ENCODE measurements at regions not wholly inside any gene's neighbourhood (a gene's known extent, or its start where the extent isn't known, plus 50 kb on each side); places are given as distances from the start of the nearest gene placed in this dataset.

- H3K4me3 Mint-ChIP-seq = no peak overlapping the region
These were observed 247.5 kb downstream of the MREG start for GRCh38 chr2:215765729-215766360.

GRCh38 chr2:215764441-215765048, 248.8 kb downstream of the MREG start:
- Mint-ChIP-seq H3K36me3 (no peaks in the 10 kb centered on the region), H3K27me3 (no peaks in the 10 kb centered on the region), H3K27ac (no peak overlapping the region), H3K4me3 (no peak overlapping the region), H3K9me3 (peaks cover 9% of the 10 kb centered on the region), H3K4me1 (peaks cover 8% of the 10 kb centered on the region)
- DNase-seq = no peak

More at GRCh38 chr2:215765729-215766360, 247.5 kb downstream of the MREG start:
- DNase-seq = no peak
- Mint-ChIP-seq H3K27ac (no peak overlapping the region), H3K36me3 (no peaks in the 10 kb centered on the region), H3K27me3 (no peaks in the 10 kb centered on the region), H3K9me3 (peaks cover 9% of the 10 kb centered on the region), H3K4me1 (peaks cover 8% of the 10 kb centered on the region)

GRCh38 chr2:215760557-215760956, 252.8 kb downstream of the MREG start:
- Mint-ChIP-seq H3K9me3 (peaks cover 2% of the 10 kb centered on the region), H3K4me1 (peaks cover 8% of the 10 kb centered on the region), H3K27ac (no peak overlapping the region), H3K27me3 (no peaks in the 10 kb centered on the region), H3K36me3 (no peaks in the 10 kb centered on the region), H3K4me3 (no peak overlapping the region)
- no peak for DNase-seq

- no peak for DNase-seq
- Mint-ChIP-seq H3K27me3 (peaks cover 3% of the 10 kb centered on the region), H3K4me1 (peaks cover 8% of the 10 kb centered on the region), H3K9me3 (peaks cover 2% of the 10 kb centered on the region), H3K4me3 (no peak overlapping the region), H3K36me3 (no peaks in the 10 kb centered on the region), H3K27ac (no peak overlapping the region)
These were observed 253.3 kb downstream of the MREG start for GRCh38 chr2:215760091-215760490.

- Mint-ChIP-seq H3K36me3 (no peaks in the 10 kb centered on the region), H3K4me1 (peaks cover 8% of the 10 kb centered on the region)
These were observed 254.7 kb downstream of the MREG start for GRCh38 chr2:215758691-215759090.

GRCh38 chr2:215756346-215756730, 257.0 kb downstream of the MREG start:
- no peak overlapping the region for H3K4me3 Mint-ChIP-seq
- H3K4me1 Mint-ChIP-seq = peaks cover 9% of the 10 kb centered on the region
- H3K36me3 Mint-ChIP-seq = no peaks in the 10 kb centered on the region
- peaks cover 13% of the 10 kb centered on the region for H3K27me3 Mint-ChIP-seq
- DNase-seq = no peak
- H3K27ac Mint-ChIP-seq = no peak overlapping the region
- no peaks in the 10 kb centered on the region for H3K9me3 Mint-ChIP-seq

More at GRCh38 chr2:215758691-215759090, 254.7 kb downstream of the MREG start:
- H3K9me3 Mint-ChIP-seq = peaks cover 2% of the 10 kb centered on the region
- no peak overlapping the region for H3K27ac Mint-ChIP-seq
- H3K4me3 Mint-ChIP-seq = no peak overlapping the region
- DNase-seq = no peak
- peaks cover 9% of the 10 kb centered on the region for H3K27me3 Mint-ChIP-seq

GRCh38 chr2:215755641-215756345, 257.6 kb downstream of the MREG start:
- Mint-ChIP-seq H3K4me1 (peaks cover 12% of the 10 kb centered on the region), H3K4me3 (no peak overlapping the region), H3K27ac (no peak overlapping the region), H3K9me3 (no peaks in the 10 kb centered on the region), H3K36me3 (no peaks in the 10 kb centered on the region), H3K27me3 (peaks cover 13% of the 10 kb centered on the region)
- no peak for DNase-seq

- H3K36me3 Mint-ChIP-seq = no peaks in the 10 kb centered on the region
- H3K4me3 Mint-ChIP-seq = no peak overlapping the region
- no peak for DNase-seq
- peaks cover 24% of the 10 kb centered on the region for H3K4me1 Mint-ChIP-seq
- no peak overlapping the region for H3K27ac Mint-ChIP-seq
- H3K9me3 Mint-ChIP-seq = no peaks in the 10 kb centered on the region
- peaks cover 21% of the 10 kb centered on the region for H3K27me3 Mint-ChIP-seq
These were observed 258.8 kb downstream of the MREG start for GRCh38 chr2:215754546-215754945.

- no peak overlapping the region for H3K4me3 Mint-ChIP-seq
- peaks cover 25% of the 10 kb centered on the region for H3K4me1 Mint-ChIP-seq
- peaks cover 28% of the 10 kb centered on the region for H3K27me3 Mint-ChIP-seq
- no peaks in the 10 kb centered on the region for H3K9me3 Mint-ChIP-seq
- no peak for DNase-seq
- no peak overlapping the region for H3K27ac Mint-ChIP-seq
- H3K36me3 Mint-ChIP-seq = no peaks in the 10 kb centered on the region
These were observed 259.5 kb downstream of the MREG start for GRCh38 chr2:215753808-215754207.

- peaks cover 25% of the 10 kb centered on the region for H3K4me1 Mint-ChIP-seq
- no peaks in the 10 kb centered on the region for H3K36me3 Mint-ChIP-seq
- no peak overlapping the region for H3K27ac Mint-ChIP-seq
- no peaks in the 10 kb centered on the region for H3K9me3 Mint-ChIP-seq
- H3K4me3 Mint-ChIP-seq = no peak overlapping the region
- DNase-seq = no peak
- peaks cover 33% of the 10 kb centered on the region for H3K27me3 Mint-ChIP-seq
These were observed 260.4 kb downstream of the MREG start for GRCh38 chr2:215752991-215753390.

GRCh38 chr2:215752436-215752835, 260.9 kb downstream of the MREG start:
- Mint-ChIP-seq H3K4me1 (peaks cover 25% of the 10 kb centered on the region), H3K4me3 (no peak overlapping the region), H3K9me3 (no peaks in the 10 kb centered on the region), H3K27me3 (peaks cover 33% of the 10 kb centered on the region), H3K27ac (no peak overlapping the region), H3K36me3 (no peaks in the 10 kb centered on the region)
- DNase-seq = no peak

- Mint-ChIP-seq H3K36me3 (no peaks in the 10 kb centered on the region), H3K27ac (no peak overlapping the region), H3K27me3 (peaks cover 33% of the 10 kb centered on the region), H3K4me1 (peaks cover 25% of the 10 kb centered on the region), H3K4me3 (no peak overlapping the region), H3K9me3 (no peaks in the 10 kb centered on the region)
- DNase-seq = no peak
These were observed 261.5 kb downstream of the MREG start for GRCh38 chr2:215751911-215752272.

GRCh38 chr2:215751200-215751910, 262.0 kb downstream of the MREG start:
- Mint-ChIP-seq H3K27ac (no peak overlapping the region), H3K36me3 (no peaks in the 10 kb centered on the region), H3K4me1 (peaks cover 26% of the 10 kb centered on the region), H3K4me3 (no peak overlapping the region), H3K27me3 (peaks cover 33% of the 10 kb centered on the region), H3K9me3 (no peaks in the 10 kb centered on the region)
- DNase-seq = no peak

- Mint-ChIP-seq H3K27ac (no peak overlapping the region), H3K9me3 (no peaks in the 10 kb centered on the region), H3K4me3 (no peak overlapping the region), H3K27me3 (peaks cover 33% of the 10 kb centered on the region), H3K4me1 (peaks cover 27% of the 10 kb centered on the region), H3K36me3 (no peaks in the 10 kb centered on the region)
- peak; percentile 8 for DNase-seq
These were observed 262.6 kb downstream of the MREG start for GRCh38 chr2:215750763-215751162.
